ENCODE measurements at regions not wholly inside any gene's neighbourhood (a gene's known extent, or its start where the extent isn't known, plus 50 kb on each side); places are given as distances from the start of the nearest gene placed in this dataset.
"Not testable (repeated sequence)": the region's sequence is repeated elsewhere in the genome, so short reads cannot be mapped to it uniquely, and the experiment has no call there.

DNA sequence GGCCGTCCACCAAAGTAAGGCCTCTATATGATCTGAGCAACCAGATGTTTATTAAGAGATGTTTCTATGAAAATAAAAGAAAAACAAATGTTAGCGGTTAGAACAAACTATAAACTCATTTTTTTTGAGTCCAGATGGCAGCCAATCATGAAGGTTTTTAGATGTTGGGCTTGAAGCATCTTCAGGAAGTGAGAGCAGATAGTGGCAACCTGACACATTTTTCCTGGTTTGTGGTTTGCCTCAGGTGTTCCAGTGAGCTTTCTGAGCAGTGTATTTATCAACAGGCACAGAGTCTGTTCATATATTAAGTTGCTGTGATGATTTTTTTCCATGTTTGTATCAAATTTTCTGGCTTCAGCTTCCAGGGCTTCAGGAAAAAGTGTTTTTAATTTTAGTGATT, 1468.0 kb downstream of the KHDRBS2 start:
- TF ChIP-seq EP300 (IDR thresholded peaks at IDR 0.05; ENCODE audit: borderline replicate concordance in 1 of 2, low read depth in 2 of 2, low read length in 2 of 2); SIN3A (conservative IDR thresholded peaks at IDR 0.05 in 1 of 2, IDR thresholded peaks at IDR 0.05 in 1 of 2; ENCODE audit: low read depth in 1 of 2, low read length in 2 of 2); SP1 (IDR thresholded peaks at IDR 0.05; ENCODE audit: low read depth, low read length); POLR2AphosphoS5 (IDR thresholded peaks at IDR 0.05; ENCODE audit: low read depth, low read length); CEBPB (IDR thresholded peaks at IDR 0.05; ENCODE audit: low read depth, low read length); GTF2F1 (IDR thresholded peaks at IDR 0.05; ENCODE audit: borderline replicate concordance, low read depth, low read length): not testable (repeated sequence)
- TF ChIP-seq, protein P1, sequence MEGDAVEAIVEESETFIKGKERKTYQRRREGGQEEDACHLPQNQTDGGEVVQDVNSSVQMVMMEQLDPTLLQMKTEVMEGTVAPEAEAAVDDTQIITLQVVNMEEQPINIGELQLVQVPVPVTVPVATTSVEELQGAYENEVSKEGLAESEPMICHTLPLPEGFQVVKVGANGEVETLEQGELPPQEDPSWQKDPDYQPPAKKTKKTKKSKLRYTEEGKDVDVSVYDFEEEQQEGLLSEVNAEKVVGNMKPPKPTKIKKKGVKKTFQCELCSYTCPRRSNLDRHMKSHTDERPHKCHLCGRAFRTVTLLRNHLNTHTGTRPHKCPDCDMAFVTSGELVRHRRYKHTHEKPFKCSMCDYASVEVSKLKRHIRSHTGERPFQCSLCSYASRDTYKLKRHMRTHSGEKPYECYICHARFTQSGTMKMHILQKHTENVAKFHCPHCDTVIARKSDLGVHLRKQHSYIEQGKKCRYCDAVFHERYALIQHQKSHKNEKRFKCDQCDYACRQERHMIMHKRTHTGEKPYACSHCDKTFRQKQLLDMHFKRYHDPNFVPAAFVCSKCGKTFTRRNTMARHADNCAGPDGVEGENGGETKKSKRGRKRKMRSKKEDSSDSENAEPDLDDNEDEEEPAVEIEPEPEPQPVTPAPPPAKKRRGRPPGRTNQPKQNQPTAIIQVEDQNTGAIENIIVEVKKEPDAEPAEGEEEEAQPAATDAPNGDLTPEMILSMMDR (IDR thresholded peaks at IDR 0.05; ENCODE audit: control extremely low read depth in 1 of 3, insufficient read depth in 1 of 3, low read depth in 1 of 3, low read length in 3 of 3): not testable (repeated sequence)

Measured in H1 (cell line).